ENCODE measurements at regions not wholly inside any gene's neighbourhood (a gene's known extent, or its start where the extent isn't known, plus 50 kb on each side); places are given as distances from the start of the nearest gene placed in this dataset.

- TF ChIP-seq CTCF (IDR thresholded peaks at IDR 0.05; ENCODE audit: poor library complexity), result no peak
- TF ChIP-seq EZH2 (IDR thresholded peaks at IDR 0.05; ENCODE audit: borderline replicate concordance), result no peak
- no peak for TF ChIP-seq EZH2phosphoT487 (IDR thresholded peaks at IDR 0.05; ENCODE audit: low read depth, severe bottlenecking, unreplicated experiment)
These were observed 61.5 kb upstream of the CPEB4 start for GRCh38 chr5:173826428-173827350.

Measured in hepatocyte (in vitro differentiated cells).